Skeletal muscle satellite cell (primary cell): ENCODE measurements at regions not wholly inside any gene's neighbourhood (a gene's known extent, or its start where the extent isn't known, plus 50 kb on each side); places are given as distances from the start of the nearest gene placed in this dataset.
"Not testable (repeated sequence)": the region's sequence is repeated elsewhere in the genome, so short reads cannot be mapped to it uniquely, and the experiment has no call there.

ENCODE experiments used
- H3K27me3 ChIP-seq: 2 replicates; pipeline ENCODE4 v1.7.0; 2013; ENCODE audit warnings: low read length; ENCODE audit not compliant: control insufficient read depth, insufficient read depth
- H3K36me3 ChIP-seq: 2 replicates; pipeline ENCODE4 v1.7.0; 2013; ENCODE audit warnings: mild to moderate bottlenecking, control low read depth, low read length; ENCODE audit not compliant: insufficient read depth
- H3K4me1 ChIP-seq: 2 replicates; pipeline ENCODE4 v1.7.0; 2013; ENCODE audit warnings: low read length; ENCODE audit not compliant: control insufficient read depth, insufficient read depth
- H3K4me2 ChIP-seq: 2 replicates; pipeline ENCODE4 v1.7.0; 2013; ENCODE audit warnings: mild to moderate bottlenecking, low read length
- H3K4me3 ChIP-seq: 2 replicates; pipeline ENCODE4 v1.7.0; 2013; ENCODE audit warnings: low read length
- H3K9ac ChIP-seq: 2 replicates; pipeline ENCODE4 v1.7.0; 2013; ENCODE audit warnings: mild to moderate bottlenecking, low read depth, low read length, moderate library complexity
- H3K9me3 ChIP-seq: replicated peaks from 2 replicates; pipeline ENCODE4 v1.7.0; 2013; ENCODE audit warnings: mild to moderate bottlenecking, control low read depth, low read length

DNA sequence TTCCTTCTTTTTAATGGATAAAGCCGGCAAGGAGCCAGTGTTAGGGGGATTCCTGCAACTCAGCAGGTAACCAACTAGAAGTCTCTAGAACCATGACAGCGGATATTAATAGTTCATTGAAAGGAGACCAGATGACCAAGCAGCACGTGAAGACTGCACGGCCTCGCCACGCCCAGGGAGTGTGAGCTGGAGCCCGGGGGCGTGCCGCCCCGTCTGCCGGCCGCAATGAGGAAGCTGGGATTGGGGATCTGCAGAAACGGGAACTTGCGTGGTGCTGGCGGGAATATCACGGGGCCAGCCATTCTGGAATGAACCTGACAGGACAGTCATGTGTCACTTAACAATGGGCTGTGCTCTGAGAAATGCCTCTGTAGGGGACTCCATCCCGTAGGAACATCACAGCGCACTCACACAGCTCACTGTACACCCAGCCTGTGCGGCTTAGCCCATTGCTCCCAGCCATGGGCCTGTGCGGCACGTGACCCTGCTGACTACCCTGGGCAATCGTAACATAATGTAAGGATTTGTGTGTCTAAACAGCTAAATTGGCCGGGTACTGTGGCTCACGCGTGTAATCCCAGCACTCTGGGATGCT lies 4092.8 kb upstream of the TPTE start:
- not testable (repeated sequence) for H3K36me3 ChIP-seq, H3K9ac ChIP-seq, H3K4me3 ChIP-seq, H3K27me3 ChIP-seq, H3K4me2 ChIP-seq, H3K9me3 ChIP-seq, H3K4me1 ChIP-seq

DNA sequence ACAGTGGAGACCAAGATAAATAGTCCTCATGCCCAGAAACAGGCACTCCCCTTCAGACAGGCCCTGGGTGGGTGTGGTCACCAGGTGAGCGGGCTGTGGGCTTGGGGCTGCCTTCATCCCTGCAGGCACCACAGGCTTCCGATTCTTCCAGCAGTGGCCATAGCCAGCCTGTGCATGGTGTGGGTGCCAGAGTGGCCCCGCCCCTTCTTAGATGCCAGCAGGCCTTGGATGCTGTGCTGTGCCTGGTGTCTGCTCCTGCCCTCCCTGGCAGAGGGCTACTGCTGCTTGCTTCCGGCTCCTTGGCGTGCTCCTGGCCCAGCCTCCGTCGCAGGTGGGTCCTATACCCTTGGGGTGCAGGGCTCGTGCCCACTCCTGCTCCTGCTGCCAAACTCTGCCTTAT lies 4091.5 kb upstream of the TPTE start:
- not testable (repeated sequence) for H3K9me3 ChIP-seq, H3K9ac ChIP-seq, H3K27me3 ChIP-seq, H3K4me1 ChIP-seq, H3K4me3 ChIP-seq, H3K36me3 ChIP-seq, H3K4me2 ChIP-seq

DNA sequence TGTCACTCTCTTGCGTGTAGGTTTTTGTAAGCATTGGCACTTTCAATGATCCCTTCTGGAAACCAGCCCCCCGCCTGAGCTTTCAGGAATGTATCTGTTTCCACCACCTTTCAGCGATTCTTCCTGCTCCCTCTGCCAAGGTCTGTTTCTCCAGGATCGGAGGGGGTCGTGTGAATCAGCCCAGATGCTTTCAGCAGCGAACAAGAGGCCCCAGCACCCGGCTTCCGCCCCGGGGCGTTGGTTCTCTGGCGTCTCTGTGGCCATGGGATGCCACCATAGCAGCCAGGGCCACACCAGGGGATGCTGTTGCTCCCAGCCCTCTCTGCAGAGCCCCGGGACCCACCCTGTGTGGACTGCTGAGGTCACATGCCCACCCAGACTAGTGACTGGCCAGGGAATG lies 4088.2 kb upstream of the TPTE start:
- H3K36me3 ChIP-seq, H3K4me2 ChIP-seq, H3K4me1 ChIP-seq, H3K9ac ChIP-seq, H3K9me3 ChIP-seq, H3K4me3 ChIP-seq, H3K27me3 ChIP-seq: not testable (repeated sequence)

DNA sequence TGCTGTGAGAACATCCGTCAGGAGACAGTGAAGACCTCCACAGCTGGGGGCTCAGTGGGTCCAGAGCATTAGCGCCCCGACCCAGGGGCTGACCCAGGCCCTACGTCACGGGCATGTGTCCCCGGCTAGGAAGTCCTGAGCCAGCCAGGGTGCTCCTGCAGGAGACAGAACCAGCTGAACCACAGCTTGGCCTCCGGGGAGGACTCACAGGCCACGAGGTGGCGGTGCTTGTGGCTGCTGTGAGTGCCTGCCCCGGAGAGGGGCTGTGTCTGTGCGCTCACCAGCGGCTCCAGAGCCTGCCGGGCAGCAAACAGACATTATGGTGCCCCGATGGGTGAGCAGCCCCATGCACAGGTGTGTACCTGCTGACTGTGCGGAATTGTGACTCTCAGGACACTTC lies 4085.2 kb upstream of the TPTE start:
- not testable (repeated sequence) for H3K9me3 ChIP-seq, H3K4me1 ChIP-seq, H3K4me3 ChIP-seq, H3K9ac ChIP-seq, H3K36me3 ChIP-seq, H3K27me3 ChIP-seq, H3K4me2 ChIP-seq

DNA sequence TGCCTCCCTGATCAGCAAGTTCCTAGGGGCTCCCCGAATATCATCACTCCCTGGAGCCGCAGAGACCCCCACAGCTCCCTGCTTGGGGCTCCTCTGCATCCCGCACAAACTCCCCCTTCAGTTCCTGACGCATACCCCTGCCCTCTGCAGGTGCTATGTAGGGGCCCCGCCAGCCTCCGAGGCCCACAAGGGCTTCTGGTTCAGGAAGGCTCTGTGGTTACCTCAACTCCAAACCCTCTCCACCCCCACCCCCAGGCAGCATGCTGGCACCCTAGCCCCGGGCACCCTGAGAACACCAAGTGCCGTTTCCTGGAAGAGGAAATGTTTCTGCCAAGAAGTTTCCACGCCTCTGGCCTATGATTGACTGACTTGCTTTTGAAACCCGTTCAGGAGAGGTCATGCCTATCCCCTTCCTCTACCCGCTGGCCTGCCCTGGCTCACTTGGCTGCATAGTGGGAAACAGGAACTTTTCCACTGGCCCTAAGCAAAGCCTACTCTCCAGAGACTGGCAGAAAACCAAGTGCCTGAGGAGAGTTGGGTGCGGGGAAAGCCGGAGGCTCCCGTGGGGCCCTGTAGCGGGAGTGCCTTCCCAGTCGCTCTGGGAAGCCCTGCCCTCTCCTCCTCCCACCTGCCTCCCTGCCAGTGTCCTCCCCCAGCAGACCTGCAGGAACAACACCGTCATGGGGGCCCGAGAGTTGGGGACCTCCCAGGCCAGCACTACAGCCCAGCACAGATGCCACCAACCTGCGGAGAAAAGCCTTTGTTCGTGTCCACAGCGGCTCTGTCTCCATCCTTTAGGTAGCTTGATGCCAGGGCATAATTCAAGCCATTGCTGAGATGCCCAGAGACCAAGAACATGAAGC lies 4084.2 kb upstream of the TPTE start:
- not testable (repeated sequence) for H3K36me3 ChIP-seq, H3K9ac ChIP-seq, H3K9me3 ChIP-seq, H3K4me1 ChIP-seq, H3K4me3 ChIP-seq, H3K4me2 ChIP-seq, H3K27me3 ChIP-seq

DNA sequence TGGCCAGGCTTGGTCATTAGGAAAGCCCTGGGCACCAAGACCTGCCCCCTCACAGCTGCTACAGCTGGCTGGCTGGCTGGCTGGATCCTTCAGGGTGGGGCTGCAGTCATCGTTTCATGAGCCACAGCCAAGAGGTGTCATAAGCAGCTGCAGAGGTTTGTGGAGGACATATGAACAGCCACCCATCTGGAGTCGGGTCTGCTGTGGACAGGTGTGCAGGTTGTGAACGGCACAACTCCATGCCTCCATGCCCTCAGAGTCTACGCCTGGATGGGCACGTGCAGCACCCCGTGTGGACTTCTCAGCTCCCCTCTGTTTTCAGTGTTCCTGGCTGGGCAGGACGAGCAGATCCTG lies 4083.6 kb upstream of the TPTE start:
- not testable (repeated sequence) for H3K27me3 ChIP-seq, H3K4me3 ChIP-seq, H3K36me3 ChIP-seq, H3K9me3 ChIP-seq, H3K4me2 ChIP-seq, H3K9ac ChIP-seq, H3K4me1 ChIP-seq

DNA sequence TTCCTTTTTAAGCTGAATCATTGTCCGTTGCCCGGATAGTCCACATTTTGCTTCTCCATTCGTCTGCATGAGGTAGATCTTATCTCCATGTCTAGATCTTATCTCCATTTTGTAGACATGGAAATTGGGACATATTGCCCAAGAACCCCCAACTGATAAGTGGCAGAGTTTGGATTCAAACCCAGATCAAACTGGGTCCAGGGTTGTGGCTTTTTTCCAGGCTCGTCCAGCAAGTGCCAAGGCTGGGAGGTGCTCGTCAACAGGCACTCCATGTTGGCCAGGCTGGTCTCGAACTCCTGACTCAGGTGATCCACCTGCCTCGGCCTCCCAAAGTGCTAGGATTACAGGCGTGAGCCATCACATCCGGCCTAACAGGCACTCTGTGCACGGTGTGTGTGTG lies 4082.3 kb upstream of the TPTE start:
- not testable (repeated sequence) for H3K9ac ChIP-seq, H3K9me3 ChIP-seq, H3K36me3 ChIP-seq, H3K4me3 ChIP-seq, H3K4me2 ChIP-seq, H3K4me1 ChIP-seq, H3K27me3 ChIP-seq

DNA sequence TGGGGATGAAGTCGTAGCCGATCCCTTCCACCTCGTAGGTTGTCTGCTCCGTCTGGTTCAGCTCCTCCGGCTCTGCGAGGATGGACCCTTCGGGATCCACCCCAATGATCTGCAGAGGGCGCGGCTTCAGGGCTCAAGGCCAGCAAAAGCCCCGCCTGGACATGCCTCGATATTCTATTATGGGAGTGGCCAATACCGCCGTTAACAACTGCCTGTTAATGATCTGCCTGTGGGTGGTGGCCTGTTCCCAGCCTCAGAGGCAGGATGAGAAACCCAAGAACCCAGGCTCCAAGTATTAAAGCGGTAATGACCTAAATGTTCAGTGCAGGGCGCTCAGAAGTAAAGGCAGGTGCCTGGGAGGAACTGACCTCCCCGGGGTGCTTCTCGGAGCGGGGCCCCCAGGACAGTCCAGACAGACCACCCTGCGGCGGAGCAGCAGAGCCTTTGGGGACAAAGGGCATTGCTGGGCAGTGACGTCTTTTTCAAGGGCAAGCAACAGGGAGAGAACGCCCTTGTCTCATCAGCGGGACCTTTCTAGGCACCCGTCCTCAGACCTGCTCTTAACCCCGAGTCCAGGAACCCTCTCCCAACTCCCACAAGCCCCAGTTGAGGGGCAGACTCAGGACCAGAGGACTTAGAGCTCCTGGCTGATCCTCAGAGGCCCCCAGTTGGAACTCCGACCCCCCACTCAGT lies 4066.6 kb upstream of the TPTE start:
- not testable (repeated sequence) for H3K4me1 ChIP-seq, H3K27me3 ChIP-seq, H3K9ac ChIP-seq, H3K9me3 ChIP-seq, H3K36me3 ChIP-seq, H3K4me2 ChIP-seq, H3K4me3 ChIP-seq

DNA sequence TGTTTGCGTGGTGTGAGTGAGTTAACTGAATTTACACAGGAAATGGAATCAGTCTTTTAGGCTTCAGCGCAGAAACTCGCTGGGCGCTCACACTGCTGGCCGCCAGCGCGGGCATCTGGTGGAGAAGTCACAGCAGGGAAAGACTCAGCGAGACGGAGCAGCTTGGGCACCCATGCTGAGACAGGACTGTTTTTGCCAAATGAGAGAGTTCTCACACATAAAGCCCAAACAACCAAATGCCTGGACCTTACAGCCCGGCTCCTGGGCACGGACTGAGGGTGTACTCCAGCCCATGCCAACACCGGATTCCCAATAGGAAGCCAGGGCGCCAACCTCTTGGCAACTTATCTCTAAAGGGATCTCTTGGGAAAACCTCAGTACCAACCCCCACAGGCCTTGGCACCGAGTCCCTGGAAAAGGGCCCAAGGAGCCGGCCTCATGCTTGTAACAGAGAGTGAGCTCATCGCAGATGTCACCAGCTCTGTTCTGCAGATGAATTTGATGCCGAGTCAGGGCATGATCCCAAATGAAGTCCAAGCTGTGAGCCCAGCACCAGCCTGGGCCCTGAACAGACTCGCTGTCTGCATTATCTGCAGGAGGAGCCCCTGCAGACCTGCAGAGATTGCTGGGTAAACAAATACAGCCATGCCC lies 4065.2 kb upstream of the TPTE start:
- H3K9me3 ChIP-seq, H3K4me2 ChIP-seq, H3K4me3 ChIP-seq, H3K4me1 ChIP-seq, H3K9ac ChIP-seq, H3K36me3 ChIP-seq, H3K27me3 ChIP-seq: not testable (repeated sequence)

DNA sequence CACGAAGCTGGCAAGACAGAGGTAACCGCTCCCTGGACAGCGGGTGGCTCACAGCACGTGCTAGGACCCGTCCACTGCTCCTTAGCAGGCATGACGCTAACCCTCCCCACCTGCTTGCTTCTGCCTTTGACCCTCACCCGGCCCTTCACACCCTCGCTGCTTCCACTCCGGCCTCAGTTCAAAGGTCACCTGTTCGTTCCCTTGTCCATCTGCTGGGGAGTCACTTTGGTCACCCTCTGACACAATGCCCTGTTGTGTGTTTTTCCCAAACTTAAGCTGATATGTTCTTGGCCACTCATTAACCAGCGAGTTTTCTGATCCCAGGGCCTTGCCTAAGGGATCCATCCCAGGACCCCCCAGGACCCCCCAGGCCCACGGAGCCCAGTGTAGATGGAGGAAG lies 4061.6 kb upstream of the TPTE start:
- not testable (repeated sequence) for H3K9me3 ChIP-seq, H3K4me2 ChIP-seq

DNA sequence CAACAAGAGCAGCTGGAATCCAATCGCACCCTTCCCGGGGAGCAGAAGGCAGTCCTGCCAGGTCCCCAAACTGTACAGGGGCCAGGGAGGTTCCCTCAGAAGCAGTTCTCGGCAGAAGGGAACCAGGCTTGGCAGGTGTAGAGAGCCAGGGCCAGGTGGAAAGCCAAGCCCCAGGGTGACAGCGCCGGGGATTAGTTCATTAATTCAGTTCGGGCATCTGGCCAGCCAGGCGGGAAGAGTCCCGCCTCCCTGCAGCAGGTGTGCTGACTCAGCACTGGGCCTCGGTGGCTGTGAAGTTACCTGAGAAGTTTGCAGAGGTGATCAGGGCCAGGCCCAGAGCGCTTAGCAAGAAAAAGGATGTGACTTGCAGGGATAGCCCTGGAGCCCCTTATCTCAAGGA lies 4060.0 kb upstream of the TPTE start:
- H3K36me3 ChIP-seq, H3K4me1 ChIP-seq, H3K9ac ChIP-seq, H3K27me3 ChIP-seq, H3K4me2 ChIP-seq, H3K4me3 ChIP-seq, H3K9me3 ChIP-seq: not testable (repeated sequence)

More for the DNA sequence above, 4061.6 kb upstream of the TPTE start:
- not testable (repeated sequence) for H3K4me1 ChIP-seq, H3K4me3 ChIP-seq, H3K27me3 ChIP-seq, H3K36me3 ChIP-seq, H3K9ac ChIP-seq
